OCI-LY7 (cell line): ENCODE measurements at regions not wholly inside any gene's neighbourhood (a gene's known extent, or its start where the extent isn't known, plus 50 kb on each side); places are given as distances from the start of the nearest gene placed in this dataset.

ENCODE experiments used
- BruUV-seq: library from RNA; stranded (reverse); fragments of 400-500 nt; replicated peaks from 2 replicates; lab custom pipeline; 2021; lab: Mats Ljungman, UMichigan
- CTCF ChIA-PET: fragments of 300-600 bp; sonication (Branson Sonifier 250); formaldehyde crosslinking; loops from one replicate; lab custom pipeline; 2022; ENCODE audit warnings: antibody characterized with exemption; ENCODE audit not compliant: unreplicated experiment; lab: Charles Lee
- POLR2A ChIA-PET: fragments of 300-600 bp; sonication (Branson Sonifier 250); formaldehyde crosslinking; loops from one replicate; lab custom pipeline; 2022; ENCODE audit warnings: antibody characterized with exemption; lab: Charles Lee
- DNase-seq: peaks from one replicate; pipeline ENCODE4 v3.0.0-alpha.2; 2015; ENCODE audit warnings: low spot score
- H2AFZ ChIP-seq: fragments of 200-600 bp; sonication (generic), shearing (Covaris generic); 2 replicates; pipeline ENCODE4 v1.6.1; 2014; ENCODE audit warnings: mild to moderate bottlenecking, antibody characterized with exemption, low read length, moderate library complexity
- H3K27ac ChIP-seq: fragments of 200-600 bp; sonication (generic); 2 replicates; pipeline ENCODE4 v1.5.1; 2014; ENCODE audit warnings: mixed run types, low read depth, mild to moderate bottlenecking, moderate library complexity, low read length, inconsistent platforms; ENCODE audit not compliant: poor library complexity, severe bottlenecking
- H3K36me3 ChIP-seq: fragments of 200-600 bp; sonication (generic); 2 replicates; pipeline ENCODE4 v1.6.1; 2014; ENCODE audit warnings: mild to moderate bottlenecking, antibody characterized with exemption, low read length, moderate library complexity, mixed read lengths; ENCODE audit not compliant: insufficient read depth
- H3K4me1 ChIP-seq: fragments of 200-600 bp; sonication (generic); 2 replicates; pipeline ENCODE4 v1.5.1; 2014; ENCODE audit warnings: mild to moderate bottlenecking, low read length; ENCODE audit not compliant: insufficient read depth, poor library complexity, severe bottlenecking
- H3K4me2 ChIP-seq: fragments of 200-600 bp; sonication (generic); 2 replicates; pipeline ENCODE4 v1.6.1; 2014; ENCODE audit warnings: mild to moderate bottlenecking, low read length
- H3K4me3 ChIP-seq: fragments of 200-600 bp; sonication (generic); 2 replicates; pipeline ENCODE4 v1.5.1; 2014; ENCODE audit warnings: mild to moderate bottlenecking, low read depth, low read length; ENCODE audit not compliant: poor library complexity, severe bottlenecking
- H3K79me2 ChIP-seq: fragments of 200-600 bp; sonication (generic); 2 replicates; pipeline ENCODE4 v1.6.1; 2016; ENCODE audit warnings: low read depth, mild to moderate bottlenecking, low read length, moderate library complexity, mixed read lengths; ENCODE audit not compliant: insufficient read depth
- H3K9me2 ChIP-seq: fragments of 200-600 bp; sonication (generic); 2 replicates; pipeline ENCODE4 v1.6.1; 2016; ENCODE audit warnings: mild to moderate bottlenecking, low read length, mixed read lengths; ENCODE audit not compliant: insufficient read depth
- H3K9me3 ChIP-seq: fragments of 200-600 bp; sonication (generic); 2 replicates; pipeline ENCODE4 v1.6.1; 2014; ENCODE audit warnings: mild to moderate bottlenecking, mixed run types, low read length, mixed read lengths
- H4K20me1 ChIP-seq: fragments of 200-600 bp; sonication (generic); 2 replicates; pipeline ENCODE4 v1.6.1; 2014; ENCODE audit warnings: mild to moderate bottlenecking, antibody characterized with exemption, low read length, moderate library complexity, mixed read lengths; ENCODE audit not compliant: insufficient read depth
- CTCF ChIP-seq: fragments of 200-600 bp; sonication (generic); conservative IDR thresholded peaks from 2 replicates; pipeline ENCODE4 v1.5.1; 2014; ENCODE audit warnings: mild to moderate bottlenecking, antibody characterized with exemption, low read length, moderate library complexity, mixed read lengths
- EZH2phosphoT487 ChIP-seq: fragments of 200-600 bp; sonication (generic); IDR thresholded peaks from 2 replicates; pipeline ENCODE4 v1.6.1; 2018; ENCODE audit warnings: low read depth, borderline replicate concordance, mild to moderate bottlenecking, mixed run types, antibody characterized with exemption, low read length, moderate library complexity, mixed read lengths
- intact Hi-C: fragments of 100-400 bp; cut with micrococcal nuclease; formaldehyde crosslinking; loops from one replicate; pipeline ENCODE4 v1.10.0; 2022; ENCODE audit not compliant: unreplicated experiment

GRCh38 chr1:39147099-39148025 lies 57.1 kb upstream of the MACF1 start:
- Histone ChIP-seq H3K4me1 (no peaks in the 10 kb centered on the region), H3K9me2 (no peaks in the 10 kb centered on the region), H3K4me3 (no peak overlapping the region), H3K79me2 (no peaks in the 10 kb centered on the region), H3K4me2 (no peak overlapping the region), H2AFZ (no peak overlapping the region), H3K27ac (no peak overlapping the region), H3K9me3 (no peaks in the 10 kb centered on the region), H3K36me3 (no peaks in the 10 kb centered on the region), H4K20me1 (no peaks in the 10 kb centered on the region)
- DNase-seq = no peak
- BruUV-seq = no TSS peak
- ChIA-PET CTCF (interaction anchor here (0.6 kb wide), 1 partner anchor 1055 kb away, joined by 4 read pairs; no protein-coding TSS in a partner anchor), POLR2A (no interaction called here)
- no peak for TF ChIP-seq EZH2phosphoT487
- TF ChIP-seq CTCF = no peak
- intact Hi-C loops = no loop called here

GRCh38 chr1:39148942-39149341 lies 55.6 kb upstream of the MACF1 start:
- no peaks in the 10 kb centered on the region for H3K4me1 ChIP-seq
- H3K9me3 ChIP-seq = no peaks in the 10 kb centered on the region
- intact Hi-C loops = no loop called here
- H4K20me1 ChIP-seq = no peaks in the 10 kb centered on the region
- no peak overlapping the region for H3K27ac ChIP-seq
- TF ChIP-seq CTCF = no peak
- H3K36me3 ChIP-seq = no peaks in the 10 kb centered on the region
- CTCF ChIA-PET = no interaction called here
- POLR2A ChIA-PET = no interaction called here
- no peaks in the 10 kb centered on the region for H3K79me2 ChIP-seq
- no peak overlapping the region for H3K4me2 ChIP-seq
- H3K4me3 ChIP-seq = no peak overlapping the region
- BruUV-seq = no TSS peak
- no peaks in the 10 kb centered on the region for H3K9me2 ChIP-seq
- no peak overlapping the region for H2AFZ ChIP-seq
- no peak for DNase-seq

GRCh38 chr1:39149509-39149908 lies 55.0 kb upstream of the MACF1 start:
- no peaks in the 10 kb centered on the region for H3K4me1 ChIP-seq
- no peaks in the 10 kb centered on the region for H3K36me3 ChIP-seq
- H3K9me2 ChIP-seq = no peaks in the 10 kb centered on the region
- no peak for TF ChIP-seq EZH2phosphoT487
- TF ChIP-seq CTCF = no peak
- DNase-seq = no peak
- H3K4me3 ChIP-seq = no peak overlapping the region
- no peaks in the 10 kb centered on the region for H3K9me3 ChIP-seq
- H2AFZ ChIP-seq = no peak overlapping the region
- ChIA-PET CTCF (no interaction called here), POLR2A (no interaction called here)
- H3K4me2 ChIP-seq = no peak overlapping the region
- no TSS peak for BruUV-seq
- H3K27ac ChIP-seq = no peak overlapping the region
- H4K20me1 ChIP-seq = no peaks in the 10 kb centered on the region
- no peaks in the 10 kb centered on the region for H3K79me2 ChIP-seq
- intact Hi-C loops = no loop called here
